ENCODE measurements at regions not wholly inside any gene's neighbourhood (a gene's known extent, or its start where the extent isn't known, plus 50 kb on each side); places are given as distances from the start of the nearest gene placed in this dataset.

DNA sequence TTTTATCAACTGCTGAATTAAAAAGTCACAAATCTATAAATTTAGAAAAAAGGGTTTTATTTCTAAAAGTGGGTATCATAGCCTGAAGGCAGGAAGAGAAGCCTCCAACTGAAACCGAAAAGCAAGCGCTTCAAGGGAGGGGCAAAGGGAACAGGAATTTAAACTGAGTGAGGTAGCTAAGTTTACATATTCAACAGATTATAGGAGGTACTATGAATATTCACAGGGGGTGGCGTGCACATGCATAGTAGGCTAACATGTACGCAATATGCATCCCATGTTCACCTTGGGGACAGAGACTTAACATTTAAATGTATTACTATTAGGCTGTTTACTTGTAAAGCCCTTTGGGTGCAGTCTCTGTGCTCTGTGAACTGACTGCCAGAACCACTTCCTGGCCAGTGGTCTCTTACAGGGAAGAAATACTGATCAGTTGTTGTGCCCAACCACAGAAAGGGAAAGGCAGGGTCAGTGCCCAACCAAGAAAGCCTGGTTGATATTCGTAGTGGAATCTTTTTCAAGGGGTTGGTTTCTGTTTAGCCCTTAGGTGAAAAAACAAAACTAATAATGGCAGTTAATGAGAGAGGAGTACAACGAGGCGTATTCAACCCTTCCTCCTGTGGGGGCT is 168.7 kb upstream of the GALNTL6 start:
- Histone ChIP-seq H3K9me3 (ENCODE audit: control insufficient read depth in 1 of 2, low read length in 2 of 2) (no peaks in the 10 kb centered on the region), H3K36me3 (ENCODE audit: control insufficient read depth in 1 of 2, insufficient read depth in 2 of 2, low read length in 2 of 2) (no peaks in the 10 kb centered on the region), H3K4me1 (ENCODE audit: control insufficient read depth in 1 of 2, insufficient read depth in 2 of 2, low read length in 2 of 2) (no peaks in the 10 kb centered on the region), H3K4me3 (ENCODE audit: low read depth in 1 of 2, low read length in 2 of 2) (no peak overlapping the region), H3K9ac (ENCODE audit: low read depth in 1 of 2, low read length in 2 of 2) (no peak overlapping the region), H3K27me3 (ENCODE audit: control insufficient read depth in 1 of 2, insufficient read depth in 2 of 2, low read length in 2 of 2) (no peaks in the 10 kb centered on the region), H3K27ac (ENCODE audit: low read depth, low read length) (no peak overlapping the region)

DNA sequence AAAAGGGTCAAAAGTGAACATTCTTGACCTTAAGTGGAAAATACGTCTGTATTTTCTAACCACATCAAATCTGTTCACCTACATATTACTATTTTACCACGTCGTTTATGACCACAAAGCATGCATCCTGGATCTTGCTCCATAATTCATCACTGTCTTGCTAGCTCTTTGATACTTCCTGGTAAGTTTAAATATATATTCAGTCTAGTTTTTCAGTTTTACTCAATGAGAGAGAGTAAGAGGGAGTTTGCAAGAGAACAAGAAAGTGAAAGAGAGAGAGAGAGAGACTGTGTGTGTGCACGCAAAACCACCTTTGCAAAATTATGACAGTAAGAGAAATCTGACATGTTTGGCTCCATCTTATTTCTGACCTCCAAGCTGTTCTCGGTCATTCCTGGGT is 173.7 kb upstream of the GALNTL6 start:
- Histone ChIP-seq H3K4me1 (ENCODE audit: control insufficient read depth in 1 of 2, insufficient read depth in 2 of 2, low read length in 2 of 2) (no peaks in the 10 kb centered on the region), H3K36me3 (ENCODE audit: control insufficient read depth in 1 of 2, insufficient read depth in 2 of 2, low read length in 2 of 2) (no peaks in the 10 kb centered on the region), H3K4me3 (ENCODE audit: low read depth in 1 of 2, low read length in 2 of 2) (no peak overlapping the region), H3K27ac (ENCODE audit: low read depth, low read length) (no peak overlapping the region), H3K27me3 (ENCODE audit: control insufficient read depth in 1 of 2, insufficient read depth in 2 of 2, low read length in 2 of 2) (no peaks in the 10 kb centered on the region), H3K9ac (ENCODE audit: low read depth in 1 of 2, low read length in 2 of 2) (no peak overlapping the region), H3K9me3 (ENCODE audit: control insufficient read depth in 1 of 2, low read length in 2 of 2) (no peaks in the 10 kb centered on the region)

- no peaks in the 10 kb centered on the region for H3K9me3 ChIP-seq (ENCODE audit: control insufficient read depth in 1 of 2, low read length in 2 of 2)
- H3K9ac ChIP-seq (ENCODE audit: low read depth in 1 of 2, low read length in 2 of 2): no peak overlapping the region
- no peak overlapping the region for H3K27ac ChIP-seq (ENCODE audit: low read depth, low read length)
- H3K4me1 ChIP-seq (ENCODE audit: control insufficient read depth in 1 of 2, insufficient read depth in 2 of 2, low read length in 2 of 2): no peaks in the 10 kb centered on the region
- H3K4me3 ChIP-seq (ENCODE audit: low read depth in 1 of 2, low read length in 2 of 2): no peak overlapping the region
- H3K36me3 ChIP-seq (ENCODE audit: control insufficient read depth in 1 of 2, insufficient read depth in 2 of 2, low read length in 2 of 2): no peaks in the 10 kb centered on the region
- H3K27me3 ChIP-seq (ENCODE audit: control insufficient read depth in 1 of 2, insufficient read depth in 2 of 2, low read length in 2 of 2): no peaks in the 10 kb centered on the region
Observed at GRCh38 chr4:171636606-171637005, 176.6 kb upstream of the GALNTL6 start.

- Histone ChIP-seq H3K36me3 (ENCODE audit: control insufficient read depth in 1 of 2, insufficient read depth in 2 of 2, low read length in 2 of 2) (no peaks in the 10 kb centered on the region), H3K9me3 (ENCODE audit: control insufficient read depth in 1 of 2, low read length in 2 of 2) (no peaks in the 10 kb centered on the region), H3K4me1 (ENCODE audit: control insufficient read depth in 1 of 2, insufficient read depth in 2 of 2, low read length in 2 of 2) (no peaks in the 10 kb centered on the region), H3K27me3 (ENCODE audit: control insufficient read depth in 1 of 2, insufficient read depth in 2 of 2, low read length in 2 of 2) (no peaks in the 10 kb centered on the region), H3K9ac (ENCODE audit: low read depth in 1 of 2, low read length in 2 of 2) (no peak overlapping the region), H3K4me3 (ENCODE audit: low read depth in 1 of 2, low read length in 2 of 2) (no peak overlapping the region), H3K27ac (ENCODE audit: low read depth, low read length) (no peak overlapping the region)
Observed at GRCh38 chr4:171629737-171630136, 183.5 kb upstream of the GALNTL6 start.

- Histone ChIP-seq H3K27me3 (ENCODE audit: control insufficient read depth in 1 of 2, insufficient read depth in 2 of 2, low read length in 2 of 2) (no peaks in the 10 kb centered on the region), H3K4me3 (ENCODE audit: low read depth in 1 of 2, low read length in 2 of 2) (no peak overlapping the region), H3K4me1 (ENCODE audit: control insufficient read depth in 1 of 2, insufficient read depth in 2 of 2, low read length in 2 of 2) (no peaks in the 10 kb centered on the region), H3K36me3 (ENCODE audit: control insufficient read depth in 1 of 2, insufficient read depth in 2 of 2, low read length in 2 of 2) (no peaks in the 10 kb centered on the region), H3K27ac (ENCODE audit: low read depth, low read length) (no peak overlapping the region), H3K9me3 (ENCODE audit: control insufficient read depth in 1 of 2, low read length in 2 of 2) (no peaks in the 10 kb centered on the region), H3K9ac (ENCODE audit: low read depth in 1 of 2, low read length in 2 of 2) (no peak overlapping the region)
Observed at GRCh38 chr4:171629182-171629581, 184.0 kb upstream of the GALNTL6 start.

GRCh38 chr4:171626554-171626953 is 186.7 kb upstream of the GALNTL6 start:
- no peaks in the 10 kb centered on the region for H3K36me3 ChIP-seq (ENCODE audit: control insufficient read depth in 1 of 2, insufficient read depth in 2 of 2, low read length in 2 of 2)
- no peak overlapping the region for H3K27ac ChIP-seq (ENCODE audit: low read depth, low read length)
- no peak overlapping the region for H3K4me3 ChIP-seq (ENCODE audit: low read depth in 1 of 2, low read length in 2 of 2)
- no peaks in the 10 kb centered on the region for H3K4me1 ChIP-seq (ENCODE audit: control insufficient read depth in 1 of 2, insufficient read depth in 2 of 2, low read length in 2 of 2)
- no peaks in the 10 kb centered on the region for H3K27me3 ChIP-seq (ENCODE audit: control insufficient read depth in 1 of 2, insufficient read depth in 2 of 2, low read length in 2 of 2)
- no peak overlapping the region for H3K9ac ChIP-seq (ENCODE audit: low read depth in 1 of 2, low read length in 2 of 2)
- no peaks in the 10 kb centered on the region for H3K9me3 ChIP-seq (ENCODE audit: control insufficient read depth in 1 of 2, low read length in 2 of 2)

- Histone ChIP-seq H3K27me3 (ENCODE audit: control insufficient read depth in 1 of 2, insufficient read depth in 2 of 2, low read length in 2 of 2) (no peaks in the 10 kb centered on the region), H3K36me3 (ENCODE audit: control insufficient read depth in 1 of 2, insufficient read depth in 2 of 2, low read length in 2 of 2) (no peaks in the 10 kb centered on the region), H3K4me3 (ENCODE audit: low read depth in 1 of 2, low read length in 2 of 2) (no peak overlapping the region), H3K4me1 (ENCODE audit: control insufficient read depth in 1 of 2, insufficient read depth in 2 of 2, low read length in 2 of 2) (no peaks in the 10 kb centered on the region), H3K27ac (ENCODE audit: low read depth, low read length) (no peak overlapping the region), H3K9me3 (ENCODE audit: control insufficient read depth in 1 of 2, low read length in 2 of 2) (no peaks in the 10 kb centered on the region), H3K9ac (ENCODE audit: low read depth in 1 of 2, low read length in 2 of 2) (no peak overlapping the region)
Observed at GRCh38 chr4:171622729-171623128, 190.5 kb upstream of the GALNTL6 start.

- Histone ChIP-seq H3K27ac (ENCODE audit: low read depth, low read length) (no peak overlapping the region), H3K36me3 (ENCODE audit: control insufficient read depth in 1 of 2, insufficient read depth in 2 of 2, low read length in 2 of 2) (no peaks in the 10 kb centered on the region), H3K4me3 (ENCODE audit: low read depth in 1 of 2, low read length in 2 of 2) (no peak overlapping the region), H3K27me3 (ENCODE audit: control insufficient read depth in 1 of 2, insufficient read depth in 2 of 2, low read length in 2 of 2) (no peaks in the 10 kb centered on the region), H3K4me1 (ENCODE audit: control insufficient read depth in 1 of 2, insufficient read depth in 2 of 2, low read length in 2 of 2) (no peaks in the 10 kb centered on the region), H3K9me3 (ENCODE audit: control insufficient read depth in 1 of 2, low read length in 2 of 2) (no peaks in the 10 kb centered on the region), H3K9ac (ENCODE audit: low read depth in 1 of 2, low read length in 2 of 2) (no peak overlapping the region)
Observed at GRCh38 chr4:171621646-171622045, 191.6 kb upstream of the GALNTL6 start.

DNA sequence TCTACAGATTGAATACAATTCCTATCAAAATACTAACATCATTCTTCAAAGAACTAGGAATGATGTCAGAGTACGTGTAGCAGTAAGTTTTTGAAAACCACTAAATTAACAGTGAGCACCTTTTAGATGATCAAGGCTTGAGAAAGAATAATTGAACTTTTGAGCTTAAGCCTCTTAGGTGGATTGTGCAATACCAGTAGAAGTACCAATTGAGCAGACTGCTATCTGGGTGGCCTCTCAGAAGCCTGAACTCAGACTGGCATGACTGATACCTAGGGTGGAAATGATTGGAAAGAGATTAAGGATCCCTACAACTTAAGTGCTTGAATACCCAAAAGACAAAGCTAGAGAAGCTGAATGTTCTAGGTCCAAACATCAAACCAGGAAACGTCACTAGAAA is 200.3 kb upstream of the GALNTL6 start:
- Histone ChIP-seq H3K4me3 (ENCODE audit: low read depth in 1 of 2, low read length in 2 of 2) (no peak overlapping the region), H3K9me3 (ENCODE audit: control insufficient read depth in 1 of 2, low read length in 2 of 2) (no peaks in the 10 kb centered on the region), H3K4me1 (ENCODE audit: control insufficient read depth in 1 of 2, insufficient read depth in 2 of 2, low read length in 2 of 2) (no peaks in the 10 kb centered on the region), H3K27me3 (ENCODE audit: control insufficient read depth in 1 of 2, insufficient read depth in 2 of 2, low read length in 2 of 2) (no peaks in the 10 kb centered on the region), H3K9ac (ENCODE audit: low read depth in 1 of 2, low read length in 2 of 2) (no peak overlapping the region), H3K27ac (ENCODE audit: low read depth, low read length) (no peak overlapping the region), H3K36me3 (ENCODE audit: control insufficient read depth in 1 of 2, insufficient read depth in 2 of 2, low read length in 2 of 2) (no peaks in the 10 kb centered on the region)

GRCh38 chr4:171602638-171603355 is 210.4 kb upstream of the GALNTL6 start:
- Histone ChIP-seq H3K4me1 (ENCODE audit: control insufficient read depth in 1 of 2, insufficient read depth in 2 of 2, low read length in 2 of 2) (no peaks in the 10 kb centered on the region), H3K27ac (ENCODE audit: low read depth, low read length) (no peak overlapping the region), H3K36me3 (ENCODE audit: control insufficient read depth in 1 of 2, insufficient read depth in 2 of 2, low read length in 2 of 2) (no peaks in the 10 kb centered on the region), H3K4me3 (ENCODE audit: low read depth in 1 of 2, low read length in 2 of 2) (no peak overlapping the region), H3K9ac (ENCODE audit: low read depth in 1 of 2, low read length in 2 of 2) (no peak overlapping the region), H3K9me3 (ENCODE audit: control insufficient read depth in 1 of 2, low read length in 2 of 2) (no peaks in the 10 kb centered on the region), H3K27me3 (ENCODE audit: control insufficient read depth in 1 of 2, insufficient read depth in 2 of 2, low read length in 2 of 2) (no peaks in the 10 kb centered on the region)

Data from duodenal mucosa (tissue), 2 donors.